ENCODE measurements at regions not wholly inside any gene's neighbourhood (a gene's known extent, or its start where the extent isn't known, plus 50 kb on each side); places are given as distances from the start of the nearest gene placed in this dataset.

DNA sequence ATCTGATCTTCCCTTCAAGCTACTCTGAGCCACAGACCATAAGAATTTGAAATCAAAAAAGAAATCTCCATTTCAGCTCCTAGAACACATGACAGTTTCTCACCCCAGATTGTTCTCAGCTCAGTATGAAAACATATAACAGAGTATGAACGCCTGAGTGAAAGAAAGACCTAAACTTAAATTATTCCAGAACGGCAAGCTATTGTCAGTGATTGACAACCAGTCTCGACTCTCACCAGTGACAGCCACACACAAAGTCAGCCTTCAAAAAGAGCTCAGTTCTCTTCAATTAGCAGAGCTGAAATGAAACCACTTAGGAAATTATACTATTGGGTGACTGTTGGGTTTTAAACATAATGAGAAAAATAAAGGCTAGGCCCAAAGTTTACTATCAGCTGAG is 312.8 kb downstream of the OMA1 start:
- Histone ChIP-seq H3K9me3 (ENCODE audit: control extremely low read depth in 1 of 3, control insufficient read depth in 2 of 3, insufficient read depth in 1 of 3, low read length in 2 of 3) (no peaks in the 10 kb centered on the region), H3K4me2 (replicated peaks; ENCODE audit: low read depth, low read length, poor library complexity, severe bottlenecking) (no peak overlapping the region), H2AFZ (ENCODE audit: insufficient read depth, low read depth, low read length, poor library complexity, severe bottlenecking) (no peak overlapping the region), H3K27ac (ENCODE audit: low read length in 2 of 2) (no peak overlapping the region), H3K9ac (ENCODE audit: low read length) (no peak overlapping the region), H3K4me1 (ENCODE audit: control insufficient read depth in 2 of 2, insufficient read depth in 2 of 2, low read length in 2 of 2) (no peaks in the 10 kb centered on the region), H3K36me3 (replicated peaks in 1 of 2; ENCODE audit: control extremely low read depth in 1 of 2, control insufficient read depth in 1 of 2, extremely low read depth in 1 of 2, insufficient read depth in 2 of 2, low read length in 1 of 2) (no peaks in the 10 kb centered on the region), H4K20me1 (ENCODE audit: control insufficient read depth, insufficient read depth, low read length, poor library complexity, severe bottlenecking) (no peaks in the 10 kb centered on the region), H3K27me3 (replicated peaks in 1 of 4; ENCODE audit: control extremely low read depth in 1 of 4, control insufficient read depth in 3 of 4, insufficient read depth in 4 of 4, low read length in 3 of 4) (peaks cover 0 to 4% (median 0%) of the 10 kb centered on the region in 4 experiments), H3K79me2 (ENCODE audit: control insufficient read depth, insufficient read depth, low read length) (no peaks in the 10 kb centered on the region), H3K4me3 (ENCODE audit: control extremely low read depth in 1 of 5, extremely low read depth in 1 of 5, insufficient read depth in 1 of 5, low read depth in 2 of 5, low read length in 4 of 5) (no peak overlapping the region)
- DNase-seq, result no peak
- Mint-ChIP-seq H3K27me3 (no peaks in the 10 kb centered on the region), H3K4me1 (no peaks in the 10 kb centered on the region), H3K27ac (no peak overlapping the region), H3K4me3 (no peak overlapping the region), H3K9me3 (ENCODE audit: insufficient read depth) (no peaks in the 10 kb centered on the region)
- TF ChIP-seq, protein P1, sequence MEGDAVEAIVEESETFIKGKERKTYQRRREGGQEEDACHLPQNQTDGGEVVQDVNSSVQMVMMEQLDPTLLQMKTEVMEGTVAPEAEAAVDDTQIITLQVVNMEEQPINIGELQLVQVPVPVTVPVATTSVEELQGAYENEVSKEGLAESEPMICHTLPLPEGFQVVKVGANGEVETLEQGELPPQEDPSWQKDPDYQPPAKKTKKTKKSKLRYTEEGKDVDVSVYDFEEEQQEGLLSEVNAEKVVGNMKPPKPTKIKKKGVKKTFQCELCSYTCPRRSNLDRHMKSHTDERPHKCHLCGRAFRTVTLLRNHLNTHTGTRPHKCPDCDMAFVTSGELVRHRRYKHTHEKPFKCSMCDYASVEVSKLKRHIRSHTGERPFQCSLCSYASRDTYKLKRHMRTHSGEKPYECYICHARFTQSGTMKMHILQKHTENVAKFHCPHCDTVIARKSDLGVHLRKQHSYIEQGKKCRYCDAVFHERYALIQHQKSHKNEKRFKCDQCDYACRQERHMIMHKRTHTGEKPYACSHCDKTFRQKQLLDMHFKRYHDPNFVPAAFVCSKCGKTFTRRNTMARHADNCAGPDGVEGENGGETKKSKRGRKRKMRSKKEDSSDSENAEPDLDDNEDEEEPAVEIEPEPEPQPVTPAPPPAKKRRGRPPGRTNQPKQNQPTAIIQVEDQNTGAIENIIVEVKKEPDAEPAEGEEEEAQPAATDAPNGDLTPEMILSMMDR (IDR thresholded peaks at IDR 0.05), result no peak
- no peak for TF ChIP-seq EZH2 (IDR thresholded peaks at IDR 0.05; ENCODE audit: borderline replicate concordance, insufficient read depth, low read depth, low read length, poor library complexity, severe bottlenecking)
- 80% methylated on average over 1 of the region's 3 CpGs for WGBS (ENCODE audit: insufficient coverage)
- no peak for ATAC-seq (ENCODE audit: low read depth)
- intact Hi-C loops (cut with micrococcal nuclease), result no loop called here
- CTCF ChIA-PET, result no interaction called here
- POLR2A ChIA-PET, result interaction anchor here (0.9 kb wide), 1 partner anchor 30 kb away, joined by 3 read pairs; no protein-coding TSS in a partner anchor

DNA sequence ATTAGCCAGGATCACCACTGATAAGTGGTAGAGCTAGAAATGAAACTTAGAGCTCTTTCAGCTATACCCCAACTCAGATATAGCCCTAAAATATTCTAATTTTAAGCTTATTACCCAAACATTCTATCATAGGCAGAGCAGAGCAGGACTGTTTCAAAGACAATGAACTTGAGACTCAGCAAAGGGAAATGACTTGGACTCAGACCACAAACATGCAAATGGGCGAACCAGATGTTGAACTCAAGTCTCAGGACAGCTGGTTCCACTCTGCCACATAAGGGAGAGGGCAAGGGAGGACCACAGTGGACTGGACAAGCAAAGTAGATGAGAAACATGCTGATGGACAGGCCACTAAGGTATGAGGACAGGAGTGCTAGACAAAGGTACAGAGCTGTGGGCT is 315.3 kb downstream of the OMA1 start:
- no peak overlapping the region for H2AFZ ChIP-seq (ENCODE audit: insufficient read depth, low read depth, low read length, poor library complexity, severe bottlenecking)
- TF ChIP-seq, protein P1 (IDR thresholded peaks at IDR 0.05), result no peak
- TF ChIP-seq EZH2 (IDR thresholded peaks at IDR 0.05; ENCODE audit: borderline replicate concordance, insufficient read depth, low read depth, low read length, poor library complexity, severe bottlenecking), result no peak
- Mint-ChIP-seq H3K9me3 (ENCODE audit: insufficient read depth) (no peaks in the 10 kb centered on the region), H3K4me3 (no peak overlapping the region), H3K27ac (no peak overlapping the region), H3K27me3 (no peaks in the 10 kb centered on the region), H3K4me1 (no peaks in the 10 kb centered on the region)
- CTCF ChIA-PET, result no interaction called here
- H3K4me1 ChIP-seq (ENCODE audit: control insufficient read depth in 2 of 2, insufficient read depth in 2 of 2, low read length in 2 of 2), result no peaks in the 10 kb centered on the region
- 67% methylated on average over 1 of the region's 1 CpG for whole genome bisulfite sequencing (ENCODE audit: insufficient coverage)
- no peaks in the 10 kb centered on the region for H3K79me2 ChIP-seq (ENCODE audit: control insufficient read depth, insufficient read depth, low read length)
- H3K9ac ChIP-seq (ENCODE audit: low read length), result no peak overlapping the region
- no peaks in the 10 kb centered on the region for H3K36me3 ChIP-seq (replicated peaks in 1 of 2; ENCODE audit: control extremely low read depth in 1 of 2, control insufficient read depth in 1 of 2, extremely low read depth in 1 of 2, insufficient read depth in 2 of 2, low read length in 1 of 2)
- intact Hi-C loops (cut with micrococcal nuclease), result no loop called here
- no peak overlapping the region for H3K4me2 ChIP-seq (replicated peaks; ENCODE audit: low read depth, low read length, poor library complexity, severe bottlenecking)
- H3K9me3 ChIP-seq (ENCODE audit: control extremely low read depth in 1 of 3, control insufficient read depth in 2 of 3, insufficient read depth in 1 of 3, low read length in 2 of 3), result no peaks in the 10 kb centered on the region
- DNase-seq (no peak), ATAC-seq (ENCODE audit: low read depth) (no peak)
- H3K27me3 ChIP-seq (replicated peaks in 1 of 4; ENCODE audit: control extremely low read depth in 1 of 4, control insufficient read depth in 3 of 4, insufficient read depth in 4 of 4, low read length in 3 of 4), result no peaks in the 10 kb centered on the region
- no peak overlapping the region for H3K4me3 ChIP-seq (ENCODE audit: control extremely low read depth in 1 of 5, extremely low read depth in 1 of 5, insufficient read depth in 1 of 5, low read depth in 2 of 5, low read length in 4 of 5)
- POLR2A ChIA-PET, result no interaction called here
- H4K20me1 ChIP-seq (ENCODE audit: control insufficient read depth, insufficient read depth, low read length, poor library complexity, severe bottlenecking), result no peaks in the 10 kb centered on the region
- no peak overlapping the region for H3K27ac ChIP-seq (ENCODE audit: low read length in 2 of 2)
